Lower leg skin (tissue), 4 donors: ENCODE measurements at regions not wholly inside any gene's neighbourhood (a gene's known extent, or its start where the extent isn't known, plus 50 kb on each side); places are given as distances from the start of the nearest gene placed in this dataset.

Source experiments
- DNase-seq, 2 donors: peaks; one replicate each; pipeline ENCODE4 v3.0.0-alpha.2; 2019; ENCODE audit warnings: low spot score in 2 of 2
- H3K4me3 ChIP-seq: fragments of 200-600 bp; sonication (generic); 2 replicates; pipeline ENCODE4 v1.5.1; 2017; ENCODE audit warnings: mild to moderate bottlenecking, low read depth; ENCODE audit not compliant: poor library complexity, severe bottlenecking
- POLR2A ChIP-seq, 2 donors: fragments of 450-650 bp; IDR thresholded peaks; one replicate each; pipeline ENCODE4 v1.6.1; 2016 to 2017; ENCODE audit warnings: antibody characterized with exemption in 2 of 2, mild to moderate bottlenecking in 1 of 2, moderate library complexity in 1 of 2
- WGBS, 2 donors: methylation state at CpG; one replicate each; pipeline ENCODE4 v1.1.5; 2018; 5-methylcytosine and 5-hydroxymethylcytosine counted together
- intact Hi-C: fragments of 100-400 bp; cut with DNase I; formaldehyde crosslinking; loops from one replicate; pipeline ENCODE4 v1.15.0; 2023; ENCODE audit warnings: low total_unique reads
- TF ChIP-seq, protein P1 (sequence below), 3 donors: fragments of 450-650 bp; IDR thresholded peaks; one replicate each; pipeline ENCODE4 v1.5.1; 2016; ENCODE audit warnings: antibody characterized with exemption in 3 of 3, mild to moderate bottlenecking in 3 of 3, moderate library complexity in 2 of 3

DNA sequence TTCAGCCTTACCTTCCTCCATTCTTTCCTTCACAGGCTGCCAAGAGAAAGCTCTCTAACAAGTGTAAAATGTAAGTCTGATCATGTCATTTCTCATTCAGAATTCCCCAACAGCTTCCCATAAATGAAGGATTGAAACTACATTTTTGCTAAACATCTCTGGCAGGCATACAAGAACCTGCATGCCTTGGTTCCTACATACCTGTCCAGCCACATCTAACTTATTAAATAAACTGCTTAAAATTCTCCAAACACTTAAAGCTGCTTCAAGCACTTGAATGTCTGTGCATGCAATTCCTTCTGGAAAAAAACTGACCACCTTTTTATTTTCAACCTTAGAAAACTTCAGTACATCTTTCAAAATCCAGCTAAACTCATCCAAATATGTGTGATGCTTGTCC is 84.4 kb upstream of the DCN start:
- no peak overlapping the region for H3K4me3 ChIP-seq
- no peak for DNase-seq
- no peak for TF ChIP-seq POLR2A (IDR thresholded peaks at IDR 0.05)
- TF ChIP-seq, protein P1, sequence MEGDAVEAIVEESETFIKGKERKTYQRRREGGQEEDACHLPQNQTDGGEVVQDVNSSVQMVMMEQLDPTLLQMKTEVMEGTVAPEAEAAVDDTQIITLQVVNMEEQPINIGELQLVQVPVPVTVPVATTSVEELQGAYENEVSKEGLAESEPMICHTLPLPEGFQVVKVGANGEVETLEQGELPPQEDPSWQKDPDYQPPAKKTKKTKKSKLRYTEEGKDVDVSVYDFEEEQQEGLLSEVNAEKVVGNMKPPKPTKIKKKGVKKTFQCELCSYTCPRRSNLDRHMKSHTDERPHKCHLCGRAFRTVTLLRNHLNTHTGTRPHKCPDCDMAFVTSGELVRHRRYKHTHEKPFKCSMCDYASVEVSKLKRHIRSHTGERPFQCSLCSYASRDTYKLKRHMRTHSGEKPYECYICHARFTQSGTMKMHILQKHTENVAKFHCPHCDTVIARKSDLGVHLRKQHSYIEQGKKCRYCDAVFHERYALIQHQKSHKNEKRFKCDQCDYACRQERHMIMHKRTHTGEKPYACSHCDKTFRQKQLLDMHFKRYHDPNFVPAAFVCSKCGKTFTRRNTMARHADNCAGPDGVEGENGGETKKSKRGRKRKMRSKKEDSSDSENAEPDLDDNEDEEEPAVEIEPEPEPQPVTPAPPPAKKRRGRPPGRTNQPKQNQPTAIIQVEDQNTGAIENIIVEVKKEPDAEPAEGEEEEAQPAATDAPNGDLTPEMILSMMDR (IDR thresholded peaks at IDR 0.05) = no peak
- intact Hi-C loops = no loop called here

DNA sequence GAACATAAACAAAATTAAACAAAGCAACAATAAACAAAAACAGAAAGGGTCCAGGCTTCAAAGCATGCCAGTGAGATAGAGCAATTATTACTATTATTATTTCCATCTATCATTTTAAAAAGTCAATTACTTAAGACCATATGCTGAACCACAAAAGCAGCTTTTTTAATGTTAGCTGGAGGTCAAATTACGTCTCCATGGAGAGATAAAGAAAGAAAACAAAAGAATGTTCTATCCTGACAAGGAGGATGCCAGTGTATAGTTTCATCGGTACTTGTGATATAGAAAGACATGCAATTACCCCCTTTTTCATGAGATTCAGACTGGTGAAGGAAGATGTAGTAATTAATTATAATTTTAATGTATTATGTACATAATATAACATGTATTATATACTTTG is 81.6 kb upstream of the DCN start:
- no peak for TF ChIP-seq POLR2A (IDR thresholded peaks at IDR 0.05)
- TF ChIP-seq, protein P1 (IDR thresholded peaks at IDR 0.05) = no peak

DNA sequence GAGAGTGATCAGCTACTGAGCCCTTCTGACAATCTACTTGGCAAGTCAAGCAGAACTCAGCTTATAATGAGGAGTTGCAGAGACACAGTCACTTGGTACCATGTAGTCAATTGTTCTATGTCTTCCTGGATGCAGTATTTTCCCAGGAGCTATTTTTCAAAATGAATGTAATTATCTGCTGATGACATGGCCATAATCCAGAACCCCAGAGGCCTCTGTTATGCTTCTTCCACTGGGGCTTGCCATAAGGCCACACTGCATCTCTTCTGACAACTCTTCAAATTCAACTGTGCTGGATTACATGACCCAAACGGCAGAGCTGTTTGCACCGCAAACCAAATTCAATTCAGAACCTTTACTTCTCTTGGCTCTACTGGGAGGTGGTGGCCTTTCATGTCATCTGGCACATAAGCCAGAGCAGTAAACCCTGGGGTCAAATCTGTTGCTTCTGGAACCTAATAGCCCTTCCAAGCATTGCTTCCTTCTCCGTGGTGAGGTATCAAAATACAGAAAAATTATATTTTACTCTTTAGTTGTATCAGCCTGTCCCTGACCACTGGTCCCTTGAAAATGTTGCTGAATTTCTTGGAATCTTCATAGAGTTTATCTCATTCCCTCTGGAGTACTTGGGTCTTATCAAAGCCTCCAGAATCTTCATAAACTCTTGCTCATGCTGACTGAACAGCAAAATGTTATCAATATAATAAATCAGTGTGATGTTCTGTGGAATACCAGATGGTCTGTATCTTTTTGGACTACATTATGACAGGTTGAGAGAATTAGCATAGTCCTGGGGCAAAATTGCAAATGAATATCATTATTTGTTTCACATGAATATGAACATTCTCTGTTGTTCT is 79.4 kb upstream of the DCN start:
- WGBS, 2 donors = 55 to 56% methylated on average over 3 of the region's 3 CpGs
- intact Hi-C loops = no loop called here
- no peak for TF ChIP-seq POLR2A (IDR thresholded peaks at IDR 0.05)
- no peak overlapping the region for H3K4me3 ChIP-seq
- DNase-seq = no peak

More for the DNA sequence above, 81.6 kb upstream of the DCN start:
- 82 to 86% methylated on average over 2 of the region's 2 CpGs for WGBS, 2 donors
- H3K4me3 ChIP-seq = no peak overlapping the region
- DNase-seq = no peak
- intact Hi-C loops = no loop called here

DNA sequence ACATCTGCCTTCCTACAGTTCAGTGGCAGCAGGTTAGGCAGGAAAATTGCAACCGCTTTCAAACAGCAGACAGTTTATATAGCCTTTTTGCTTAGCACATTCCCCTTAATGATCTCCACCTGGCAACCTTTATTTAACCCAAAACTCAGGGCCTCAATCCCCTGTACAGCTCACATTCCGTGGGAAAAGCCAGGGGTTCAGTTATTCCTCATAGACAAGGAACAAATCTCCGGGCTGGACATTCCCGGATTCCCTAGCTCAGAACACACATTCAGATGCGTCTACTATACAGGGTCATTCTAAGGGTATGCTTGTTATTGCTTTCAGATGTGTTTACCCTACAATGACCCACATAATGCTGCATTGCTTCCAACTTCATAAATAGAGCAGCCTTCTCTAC is 73.8 kb upstream of the DCN start:
- 85 to 92% methylated on average over 5 of the region's 5 CpGs for WGBS, 2 donors
- no peak for DNase-seq
- intact Hi-C loops = loop anchor here (5.0 kb wide), 1 partner anchor 174 kb away; no protein-coding TSS in a partner anchor
- TF ChIP-seq, protein P1 (IDR thresholded peaks at IDR 0.05) = no peak
- no peak for TF ChIP-seq POLR2A (IDR thresholded peaks at IDR 0.05)
- H3K4me3 ChIP-seq = no peak overlapping the region

DNA sequence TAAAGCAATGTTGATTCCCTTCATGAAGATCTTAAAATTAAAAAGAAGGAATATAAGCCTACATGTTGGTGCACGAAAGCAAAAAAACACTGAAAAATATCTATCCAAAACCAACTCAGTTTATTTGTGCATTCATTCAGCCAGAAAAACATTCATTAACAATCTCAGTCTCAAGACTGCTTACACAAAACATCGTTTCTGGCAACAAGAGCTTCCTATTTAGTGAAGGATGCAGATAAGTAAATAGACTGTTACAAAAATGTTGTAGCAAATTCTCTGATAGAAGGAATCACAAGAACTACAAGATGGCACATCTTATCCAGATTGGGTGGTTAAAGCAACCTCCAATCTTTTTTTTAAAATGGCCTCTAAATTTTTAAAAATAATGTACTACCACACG is 69.7 kb upstream of the DCN start:
- H3K4me3 ChIP-seq = no peak overlapping the region
- intact Hi-C loops = no loop called here
- DNase-seq = no peak
- 73 to 78% methylated on average over 3 of the region's 3 CpGs for WGBS, 2 donors
- TF ChIP-seq, protein P1 (IDR thresholded peaks at IDR 0.05) = no peak
- no peak for TF ChIP-seq POLR2A (IDR thresholded peaks at IDR 0.05)

DNA sequence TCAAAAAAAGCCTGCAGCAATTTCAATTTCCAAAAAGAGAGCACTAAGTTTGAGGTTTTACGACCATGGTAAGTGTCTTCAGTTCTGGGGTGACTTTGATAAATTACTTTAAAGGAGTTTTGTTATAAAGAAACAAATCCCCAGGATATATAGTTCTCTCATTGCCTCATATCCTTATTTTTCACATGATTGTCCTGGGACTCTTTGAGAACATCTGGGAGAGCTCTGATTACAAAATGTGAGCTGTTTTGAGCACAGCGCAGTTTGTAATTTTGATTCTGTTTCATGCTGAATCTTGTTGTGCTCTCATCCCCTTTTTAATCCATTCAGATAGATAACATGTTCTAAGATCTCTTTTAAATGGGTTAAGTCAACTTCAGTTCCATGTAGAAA is 67.7 kb upstream of the DCN start:
- no peak overlapping the region for H3K4me3 ChIP-seq
- TF ChIP-seq, protein P1 (IDR thresholded peaks at IDR 0.05) = no peak
- no peak for TF ChIP-seq POLR2A (IDR thresholded peaks at IDR 0.05)
- intact Hi-C loops = no loop called here
- 21 to 32% methylated on average over 2 of the region's 2 CpGs for WGBS, 2 donors
- DNase-seq = no peak
